Neural cell (in vitro differentiated cells): ENCODE measurements at regions not wholly inside any gene's neighbourhood (a gene's known extent, or its start where the extent isn't known, plus 50 kb on each side); places are given as distances from the start of the nearest gene placed in this dataset.

Experiments
- CTCF ChIP-seq: fragments of 450-650 bp; IDR thresholded peaks from 2 replicates; pipeline ENCODE4 v1.5.1; 2014; ENCODE audit warnings: antibody characterized with exemption, mild to moderate bottlenecking, moderate library complexity; ENCODE audit not compliant: poor library complexity, severe bottlenecking
- EP300 ChIP-seq: fragments of 450-650 bp; conservative IDR thresholded peaks from 2 replicates; pipeline ENCODE4 v1.6.1; 2014; ENCODE audit warnings: antibody characterized with exemption, mild to moderate bottlenecking, moderate library complexity; ENCODE audit not compliant: poor library complexity, severe bottlenecking
- EZH2 ChIP-seq: fragments of 200-600, 300-800 bp; shearing (Covaris generic), sonication (generic); IDR thresholded peaks from 2 replicates; pipeline ENCODE4 v1.6.1; 2014; ENCODE audit warnings: antibody characterized with exemption, low read length, borderline replicate concordance, mild to moderate bottlenecking; ENCODE audit not compliant: insufficient read depth, poor library complexity, severe bottlenecking
- POLR2AphosphoS5 ChIP-seq: IDR thresholded peaks from 2 replicates; pipeline ENCODE4 v1.6.1; 2012
- SMC3 ChIP-seq: fragments of 450-650 bp; conservative IDR thresholded peaks from 2 replicates; pipeline ENCODE4 v1.6.1; 2014; ENCODE audit warnings: antibody characterized with exemption, mild to moderate bottlenecking, moderate library complexity; ENCODE audit not compliant: poor library complexity
- TAF1 ChIP-seq: IDR thresholded peaks from 2 replicates; pipeline ENCODE4 v1.6.1; 2012; ENCODE audit warnings: low read depth

- TF ChIP-seq EZH2 (no peak), POLR2AphosphoS5 (no peak), TAF1 (no peak), CTCF (no peak), EP300 (no peak), SMC3 (no peak)
Observed at GRCh38 chr7:15828881-15829280, 142.4 kb upstream of the MEOX2 start.
